Heart right ventricle (tissue), 16 donors: ENCODE measurements at regions not wholly inside any gene's neighbourhood (a gene's known extent, or its start where the extent isn't known, plus 50 kb on each side); places are given as distances from the start of the nearest gene placed in this dataset.

Source experiments
- ATAC-seq, 8 donors: fragments of 200-7000 bp; cut with Tn5 transposase; one replicate each; pipeline ENCODE4 v1.9.1; 2020; ENCODE audit warnings: mild to moderate bottlenecking in 8 of 8, moderate library complexity in 8 of 8, moderate number of reproducible peaks in 1 of 8
- DNase-seq, 2 donors: peaks; one replicate each; pipeline ENCODE4 v3.0.0-alpha.2; 2020
- H3K27ac ChIP-seq, 10 donors: fragments of 200-600 bp; sonication (generic) in 2 of 10; one replicate each; pipeline versions ENCODE4 v1.5.0 to v1.8.0; 2020 to 2022; ENCODE audit warnings: mild to moderate bottlenecking in 3 of 10
- H3K27me3 ChIP-seq, 7 donors: fragments of 200-600 bp; one replicate each; pipeline ENCODE4 v1.8.0; 2021 to 2022; ENCODE audit warnings: mild to moderate bottlenecking in 2 of 7
- H3K36me3 ChIP-seq, 9 donors: fragments of 200-600 bp; sonication (generic) in 1 of 9; one replicate each; pipeline versions ENCODE4 v1.5.0 to v1.8.0; 2020 to 2022; ENCODE audit warnings: mild to moderate bottlenecking in 2 of 9
- H3K4me1 ChIP-seq, 9 donors: fragments of 200-600 bp; sonication (generic) in 1 of 9; one replicate each; pipeline versions ENCODE4 v1.5.0 to v1.8.0; 2020 to 2022; ENCODE audit warnings: mild to moderate bottlenecking in 4 of 9
- H3K4me3 ChIP-seq, 10 donors: fragments of 200-600 bp; sonication (generic) in 2 of 10; one replicate each; pipeline versions ENCODE4 v1.5.0 to v1.8.0; 2020 to 2022; ENCODE audit warnings: mild to moderate bottlenecking in 7 of 10, moderate library complexity in 2 of 10
- H3K9me3 ChIP-seq, 11 donors: fragments of 200-600 bp in 10 of 11; sonication (generic) in 2 of 11; one replicate each; pipeline versions ENCODE4 v1.5.0 to v1.8.0; 2013 to 2022; ENCODE audit warnings: mild to moderate bottlenecking in 2 of 11, control low read depth in 1 of 11, moderate library complexity in 1 of 11
- CTCF ChIP-seq, 9 donors: fragments of 200-600 bp; sonication (generic) in 2 of 9; IDR thresholded peaks; one replicate each; pipeline versions ENCODE4 v1.5.0 to v1.8.0; 2021 to 2022; ENCODE audit warnings: antibody characterized with exemption in 9 of 9, mild to moderate bottlenecking in 5 of 9, moderate library complexity in 1 of 9
- WGBS, 2 donors: extraction: QIAGEN DNeasy Blood & Tissue Kit; methylation state at CpG; one replicate each; pipeline ENCODE4 v1.1.7; 2013; ENCODE audit warnings: inconsistent platforms in 1 of 2; 5-methylcytosine and 5-hydroxymethylcytosine counted together
- intact Hi-C, 10 donors: fragments of 100-400 bp; cut with DNase I; formaldehyde crosslinking; loops; one replicate each; pipeline versions ENCODE4 v1.11.1 to v1.14.2; 2022
- donor health status: Arrhythmogenic right ventricular cardiomyopathy.
- donor health status: ischemic (EF 13 %, LVEDD 7.1; RV severe dilation, severe dysfunction).
- donor health status: healthy with polysubstance abuse.
- donor health status: DM: no; HTN: yes; CAD: no.
- donor health status: DM: no; HTN: no; CAD: no.
- donor health status: ischemic (EF 25% LVEDD 6.9; RV normal size, moderate dysfunction).
- donor health status: ischemic (EF 25% LVEDD 5.7; RV mildly dilated, moderate dysfunction).
- donor health status: healthy.
- donor health status: DM: yes; HTN: yes; CAD: no.
- donor health status: Ischemic cardiomyopathy.
- donor health status: ischemic (EF 35%, LVEDD 5.7; RV mildly dilated, moderate dysfunction).
- donor health status: nonischemic (EF 11% LVEDD 7.7; RV severe dilation, severe dysfunction).
- donor health status: DM: yes; HTN: yes; CAD: no.
- donor health status: PGD.
- donor health status: ischemic (EF 29% LVEDD 5.4; RV normal size, mild dysfunction).
- donor health status: nonischemic (EF 23%, LVEDD 6.1; RV moderate dilation, normal function).

- ATAC-seq (no peak), DNase-seq (no peak)
- Histone ChIP-seq H3K27ac (no peak overlapping the region), H3K9me3 (no peaks in the 10 kb centered on the region), H3K4me3 (no peak overlapping the region), H3K36me3 (no peaks in the 10 kb centered on the region), H3K27me3 (no peaks in the 10 kb centered on the region), H3K4me1 (peaks cover 0 to 6% (median 0%) of the 10 kb centered on the region in 9 donors)
- intact Hi-C loops: no loop called here
- WGBS, 2 donors: 80 to 81% methylated on average over 1 of the region's 1 CpG
- TF ChIP-seq CTCF (IDR thresholded peaks at IDR 0.05): no peak
Measured at GRCh38 chr3:181626036-181626435, 85.7 kb upstream of the SOX2 start.

GRCh38 chr3:181623924-181624694, 87.6 kb upstream of the SOX2 start:
- no peak for TF ChIP-seq CTCF (IDR thresholded peaks at IDR 0.05)
- no peak overlapping the region for H3K27ac ChIP-seq
- intact Hi-C loops: no loop called here
- WGBS, 2 donors: 17 to 24% methylated on average over 4 of the region's 4 CpGs
- H3K4me1 ChIP-seq: peaks cover 0 to 6% (median 0%) of the 10 kb centered on the region in 9 donors
- ATAC-seq (peak in 3 of 8 donors; percentile 45 to 72 (median 58)), DNase-seq (no peak)
- H3K9me3 ChIP-seq: no peaks in the 10 kb centered on the region
- H3K4me3 ChIP-seq: no peak overlapping the region
- no peaks in the 10 kb centered on the region for H3K27me3 ChIP-seq
- H3K36me3 ChIP-seq: no peaks in the 10 kb centered on the region

- Histone ChIP-seq H3K4me1 (peaks cover 0 to 6% (median 0%) of the 10 kb centered on the region in 9 donors), H3K27ac (no peak overlapping the region), H3K9me3 (no peaks in the 10 kb centered on the region), H3K36me3 (no peaks in the 10 kb centered on the region), H3K27me3 (no peaks in the 10 kb centered on the region), H3K4me3 (no peak overlapping the region)
- no peak for ATAC-seq
- DNase-seq: no peak
- no peak for TF ChIP-seq CTCF (IDR thresholded peaks at IDR 0.05)
- 51 to 71% methylated on average over 6 of the region's 6 CpGs for WGBS, 2 donors
- intact Hi-C loops: no loop called here
Measured at GRCh38 chr3:181622365-181622764, 89.4 kb upstream of the SOX2 start.

GRCh38 chr3:181619897-181620296, 91.8 kb upstream of the SOX2 start:
- Histone ChIP-seq H3K4me1 (peaks cover 0 to 6% (median 0%) of the 10 kb centered on the region in 9 donors), H3K4me3 (no peak overlapping the region), H3K36me3 (no peaks in the 10 kb centered on the region), H3K27me3 (no peaks in the 10 kb centered on the region), H3K9me3 (no peaks in the 10 kb centered on the region), H3K27ac (no peak overlapping the region)
- DNase-seq: no peak
- ATAC-seq: no peak
- 81 to 84% methylated on average over 1 of the region's 1 CpG for WGBS, 2 donors
- TF ChIP-seq CTCF (IDR thresholded peaks at IDR 0.05): no peak
- intact Hi-C loops: no loop called here
